Inflammatory macrophage treated with lipopolysaccharide for 4 hours (primary cell): ENCODE measurements at regions not wholly inside any gene's neighbourhood (a gene's known extent, or its start where the extent isn't known, plus 50 kb on each side); places are given as distances from the start of the nearest gene placed in this dataset.
"Not testable (repeated sequence)": the region's sequence is repeated elsewhere in the genome, so short reads cannot be mapped to it uniquely, and the experiment has no call there.

Experiments
- DNase-seq: peaks from one replicate; pipeline ENCODE4 v3.0.0-alpha.2; 2020

DNA sequence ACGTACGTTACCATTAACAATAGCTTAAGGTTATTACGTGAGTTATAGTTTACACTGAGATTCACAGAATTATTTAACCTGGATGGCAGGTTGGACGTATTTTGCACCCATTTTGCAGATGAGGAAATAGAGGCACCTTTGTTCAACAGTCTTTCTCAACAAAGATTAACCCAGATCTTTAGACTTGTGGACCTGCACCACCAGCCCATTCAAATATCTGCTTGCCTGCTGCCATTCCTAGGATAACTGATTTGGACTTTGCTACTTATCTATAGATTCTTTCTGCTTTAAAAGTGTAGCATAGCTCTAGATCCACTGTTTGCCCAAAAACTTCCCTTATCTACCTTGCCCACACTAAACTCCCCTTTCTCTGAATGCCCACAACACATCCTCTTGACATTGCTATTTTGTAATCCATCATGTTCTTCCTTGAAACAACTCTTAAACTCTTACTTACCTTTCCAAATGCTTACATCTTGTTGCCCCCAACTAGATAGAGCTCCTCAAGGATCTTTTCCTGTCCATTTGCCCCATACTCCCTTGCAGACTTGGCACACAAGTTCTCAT is 56.4 kb upstream of the TNFAIP3 start:
- DNase-seq: no peak

DNA sequence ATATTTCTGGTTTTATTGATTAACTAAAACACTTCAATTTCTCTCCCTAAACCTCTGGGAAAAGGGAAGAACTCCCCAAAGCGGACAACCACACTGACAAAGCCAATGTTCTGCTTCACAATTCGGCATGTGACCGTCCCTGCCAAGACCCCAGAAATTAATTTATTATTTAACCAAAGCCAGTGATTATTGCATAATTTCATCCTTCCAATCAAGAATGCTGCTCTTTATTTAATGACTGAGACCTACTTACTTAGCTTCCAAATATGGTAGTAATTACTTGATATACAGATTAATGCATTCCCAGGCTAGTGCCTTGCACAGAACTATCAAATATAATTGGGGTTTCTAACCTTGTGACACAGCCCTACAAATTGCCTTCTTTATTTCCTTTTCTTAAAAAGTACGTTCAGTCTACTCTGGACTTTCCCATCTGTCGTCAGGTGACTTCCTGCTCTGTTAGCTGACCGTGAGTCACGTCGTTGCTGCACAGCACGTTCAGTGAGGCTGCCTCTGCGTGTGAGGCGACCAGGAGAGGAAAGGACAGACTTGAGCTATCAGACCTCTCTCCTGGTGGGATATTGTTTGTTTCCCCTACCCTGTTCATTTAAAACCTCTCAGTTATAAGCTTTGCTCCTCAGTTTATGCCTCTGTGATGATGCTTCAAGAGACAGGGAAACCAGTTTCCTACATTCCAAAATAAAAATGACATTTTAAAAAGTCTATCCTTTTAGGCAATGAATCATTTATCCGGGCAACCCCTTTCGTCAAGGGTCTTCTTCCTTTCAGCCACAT is 55.7 kb upstream of the TNFAIP3 start:
- DNase-seq: peak; percentile 99

DNA sequence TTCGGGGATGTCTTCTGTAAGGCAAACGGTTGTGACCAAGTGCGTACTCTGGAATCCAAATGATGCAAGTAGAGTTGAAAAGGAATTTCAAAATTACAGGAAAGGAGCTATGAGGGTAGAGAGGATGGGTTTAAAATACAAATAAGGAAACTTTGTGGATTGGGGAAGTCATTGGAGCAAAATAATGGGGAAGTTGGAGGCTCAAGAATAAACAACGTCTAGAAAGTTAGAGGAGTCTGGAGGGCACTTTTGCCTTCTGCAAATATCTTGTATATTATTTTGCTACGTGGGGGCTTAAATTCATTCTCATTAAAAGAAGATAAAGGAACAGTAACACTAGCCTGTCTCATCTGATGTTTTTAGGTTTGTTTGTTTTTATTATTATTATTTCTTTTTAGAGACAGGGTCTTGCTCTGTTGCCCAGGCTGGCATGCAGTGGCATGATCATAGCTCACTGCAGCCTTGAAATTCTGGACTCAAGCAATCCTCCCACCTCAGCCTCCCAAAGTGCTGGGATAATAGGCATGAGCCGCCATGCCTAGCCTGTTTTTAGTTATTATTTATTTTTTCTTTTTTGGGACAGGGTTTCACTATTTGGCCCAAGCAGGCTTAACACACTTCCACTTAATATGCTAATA is 55.0 kb upstream of the TNFAIP3 start:
- DNase-seq: peak; percentile 93

DNA sequence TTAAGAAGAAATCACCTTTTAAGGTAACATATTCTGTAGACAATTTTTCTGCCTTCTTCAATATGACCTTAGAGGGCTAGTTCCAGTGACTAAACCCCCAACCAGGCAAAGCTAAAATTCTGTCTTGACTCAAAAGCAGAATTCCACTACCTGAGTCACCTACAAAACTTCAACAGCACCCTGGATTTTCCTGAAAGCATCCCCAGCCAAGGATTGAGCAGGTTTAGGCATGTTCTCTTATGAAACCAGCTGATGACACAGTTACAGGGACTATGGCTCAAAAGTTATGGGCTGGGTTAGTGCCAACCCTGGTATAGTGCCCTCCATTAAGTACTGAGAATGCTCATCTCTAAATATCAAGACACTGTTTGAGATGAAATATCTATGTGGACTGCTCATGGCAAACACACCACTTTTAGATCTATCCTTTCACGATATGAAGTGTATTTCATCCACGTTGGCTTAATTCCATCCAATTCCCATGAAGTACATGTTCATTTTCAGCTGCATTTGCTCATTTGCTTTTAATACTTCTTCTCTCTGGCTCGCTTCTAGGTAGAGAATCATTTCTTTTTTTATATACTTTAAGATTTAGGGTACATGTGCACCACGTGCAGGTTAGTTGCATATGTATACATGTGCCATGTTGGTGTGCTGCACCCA is 53.6 kb upstream of the TNFAIP3 start:
- no peak for DNase-seq

DNA sequence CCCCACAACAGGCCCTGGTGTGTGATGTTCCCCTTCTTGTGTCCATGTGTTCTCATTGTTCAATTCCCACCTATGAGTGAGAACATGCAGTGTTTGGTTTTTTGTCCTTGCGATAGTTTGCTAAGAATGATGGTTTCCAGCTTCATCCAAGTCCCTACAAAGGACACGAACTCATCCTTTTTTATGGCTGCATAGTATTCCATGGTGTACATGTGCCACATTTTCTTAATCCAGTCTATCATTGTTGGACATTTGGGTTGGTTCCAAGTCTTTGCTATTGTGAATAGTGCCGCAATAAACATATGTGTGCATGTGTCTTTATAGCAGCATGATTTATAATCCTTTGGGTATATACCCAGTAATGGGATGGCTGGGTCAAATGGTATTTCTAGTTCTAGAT is 53.0 kb upstream of the TNFAIP3 start:
- DNase-seq: not testable (repeated sequence)

DNA sequence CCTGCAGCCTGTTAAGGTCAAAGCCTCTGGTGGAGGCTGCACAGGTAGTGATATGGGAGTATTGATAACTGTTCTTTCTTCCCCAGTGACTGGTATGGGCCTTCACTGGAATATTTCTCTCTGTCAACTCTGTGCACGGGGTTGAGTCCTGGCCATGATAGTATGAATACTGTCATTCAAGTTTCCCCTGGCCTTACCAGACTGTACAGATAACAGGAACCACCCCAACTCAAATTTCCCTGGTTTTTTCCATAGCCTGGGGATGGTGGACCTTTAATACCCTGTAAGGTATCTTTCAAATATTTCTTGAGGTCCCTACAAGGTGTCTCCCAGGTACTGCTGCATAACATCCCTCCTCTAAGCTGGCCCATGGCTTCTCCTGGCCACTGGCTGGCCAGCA is 51.4 kb upstream of the TNFAIP3 start:
- DNase-seq: peak; percentile 37

DNA sequence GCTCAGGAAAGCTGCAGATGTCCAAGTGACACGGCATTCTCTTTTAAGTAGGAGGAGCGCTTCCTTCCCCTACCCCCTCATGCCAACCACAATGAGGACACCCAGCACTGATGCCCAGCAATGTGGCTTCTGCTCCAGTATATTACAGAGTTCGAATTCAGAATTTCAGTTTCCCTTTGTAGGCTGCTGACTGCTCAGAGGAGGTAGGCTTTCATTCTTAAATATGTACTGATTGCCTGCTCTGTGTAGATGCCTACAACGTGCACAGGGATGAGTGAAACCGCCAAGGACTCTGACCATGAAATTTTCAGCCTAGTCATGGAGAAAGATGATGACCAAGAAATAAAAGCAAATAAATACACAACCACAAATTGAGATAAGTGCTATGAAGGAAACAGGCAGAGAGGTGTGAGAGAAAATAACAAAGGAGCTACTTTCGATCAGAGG is 50.9 kb upstream of the TNFAIP3 start:
- peak; percentile 95 for DNase-seq

DNA sequence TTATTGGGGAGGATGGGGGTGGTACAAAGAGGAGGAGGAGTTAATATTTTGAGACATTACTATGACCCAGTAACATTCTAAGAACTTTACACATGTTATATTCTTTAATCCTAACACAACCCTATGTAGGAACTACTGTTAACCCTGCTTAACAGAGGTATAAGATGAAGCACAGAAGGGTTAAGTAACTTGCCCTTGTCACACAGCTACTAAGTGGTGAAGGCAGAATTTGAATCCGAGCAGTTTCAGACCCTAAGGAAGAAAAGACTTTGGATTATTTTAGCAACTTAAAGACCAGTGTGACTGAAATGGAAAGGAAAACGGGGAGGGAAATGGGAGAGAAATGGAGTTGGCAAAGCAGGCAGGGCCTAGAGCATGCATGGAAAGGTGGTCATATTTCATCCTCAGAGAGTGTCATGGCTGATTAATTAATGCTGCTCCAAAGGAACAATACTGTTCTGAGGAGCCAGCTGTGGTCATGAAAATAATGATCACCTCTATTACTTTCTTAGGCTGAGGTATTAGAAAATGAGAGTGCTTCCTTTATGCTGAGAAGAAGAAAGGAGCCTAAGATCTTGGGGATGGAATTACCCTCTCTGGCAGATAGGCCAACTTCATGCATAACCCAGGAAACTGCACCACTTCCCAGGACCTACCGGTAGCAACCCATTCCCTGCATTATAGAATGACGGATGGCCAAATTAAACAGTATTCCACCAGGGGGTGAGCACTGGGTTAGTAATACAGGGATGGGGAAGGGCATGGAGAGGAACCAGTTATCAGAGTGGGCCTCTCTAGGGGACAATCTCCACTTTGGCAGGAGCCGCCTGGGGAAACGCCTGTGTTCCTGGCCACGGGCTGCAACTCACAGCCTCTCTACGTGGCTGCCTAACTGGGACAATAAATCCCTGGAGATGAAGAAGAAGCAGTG is 50.1 kb upstream of the TNFAIP3 start:
- DNase-seq: no peak
